ENCODE measurements at regions not wholly inside any gene's neighbourhood (a gene's known extent, or its start where the extent isn't known, plus 50 kb on each side); places are given as distances from the start of the nearest gene placed in this dataset.
A peak's percentile ranks its signal among the peaks of the same experiment; 100 is the strongest.
"Not testable (repeated sequence)": the region's sequence is repeated elsewhere in the genome, so short reads cannot be mapped to it uniquely, and the experiment has no call there.

- DNase-seq (ENCODE audit: low spot score): no peak
Measured at GRCh38 chr4:123158576-123158975, 236.2 kb upstream of the NUDT6 start.

- peak; percentile 21 for DNase-seq (ENCODE audit: low spot score)
Measured at GRCh38 chr4:123159479-123159878, 237.1 kb upstream of the NUDT6 start.

GRCh38 chr4:123162859-123163258 is 233.7 kb upstream of the SPRY1 start:
- no peak for DNase-seq (ENCODE audit: low spot score)

GRCh38 chr4:123163501-123163900 is 233.1 kb upstream of the SPRY1 start:
- DNase-seq (ENCODE audit: low spot score): no peak

GRCh38 chr4:123166023-123166422 is 230.6 kb upstream of the SPRY1 start:
- DNase-seq (ENCODE audit: low spot score): no peak

GRCh38 chr4:123167931-123168330 is 228.7 kb upstream of the SPRY1 start:
- no peak for DNase-seq (ENCODE audit: low spot score)

- DNase-seq (ENCODE audit: low spot score): no peak
Measured at GRCh38 chr4:123168812-123169211, 227.8 kb upstream of the SPRY1 start.

- no peak for DNase-seq (ENCODE audit: low spot score)
Measured at GRCh38 chr4:123170843-123171242, 225.8 kb upstream of the SPRY1 start.

- no peak for DNase-seq (ENCODE audit: low spot score)
Measured at GRCh38 chr4:123176605-123177004, 220.0 kb upstream of the SPRY1 start.

- no peak for DNase-seq (ENCODE audit: low spot score)
Measured at GRCh38 chr4:123182289-123182688, 214.3 kb upstream of the SPRY1 start.

GRCh38 chr4:123183308-123183707 is 213.3 kb upstream of the SPRY1 start:
- no peak for DNase-seq (ENCODE audit: low spot score)

GRCh38 chr4:123183754-123184153 is 212.8 kb upstream of the SPRY1 start:
- DNase-seq (ENCODE audit: low spot score): not testable (repeated sequence)

GRCh38 chr4:123186731-123187130 is 209.9 kb upstream of the SPRY1 start:
- DNase-seq (ENCODE audit: low spot score): no peak

- DNase-seq (ENCODE audit: low spot score): no peak
Measured at GRCh38 chr4:123190176-123190575, 206.4 kb upstream of the SPRY1 start.

GRCh38 chr4:123191728-123192127 is 204.9 kb upstream of the SPRY1 start:
- DNase-seq (ENCODE audit: low spot score): no peak

- DNase-seq (ENCODE audit: low spot score): no peak
Measured at GRCh38 chr4:123193802-123194367, 202.7 kb upstream of the SPRY1 start.

- DNase-seq (ENCODE audit: low spot score): no peak
Measured at GRCh38 chr4:123198706-123199105, 197.9 kb upstream of the SPRY1 start.

- no peak for DNase-seq (ENCODE audit: low spot score)
Measured at GRCh38 chr4:123200051-123200940, 196.3 kb upstream of the SPRY1 start.

GRCh38 chr4:123204737-123205136 is 191.9 kb upstream of the SPRY1 start:
- DNase-seq (ENCODE audit: low spot score): no peak

- DNase-seq (ENCODE audit: low spot score): no peak
Measured at GRCh38 chr4:123206016-123206415, 190.6 kb upstream of the SPRY1 start.

GRCh38 chr4:123209436-123209835 is 187.2 kb upstream of the SPRY1 start:
- DNase-seq (ENCODE audit: low spot score): no peak

GRCh38 chr4:123215536-123215935 is 181.1 kb upstream of the SPRY1 start:
- DNase-seq (ENCODE audit: low spot score): no peak

- DNase-seq (ENCODE audit: low spot score): no peak
Measured at GRCh38 chr4:123216543-123216942, 180.1 kb upstream of the SPRY1 start.

GRCh38 chr4:123216946-123217345 is 179.6 kb upstream of the SPRY1 start:
- no peak for DNase-seq (ENCODE audit: low spot score)

Measured in iPS-NIHi11 (cell line).